IMR-90 (cell line): ENCODE measurements at regions not wholly inside any gene's neighbourhood (a gene's known extent, or its start where the extent isn't known, plus 50 kb on each side); places are given as distances from the start of the nearest gene placed in this dataset.

ENCODE experiments used
- ATAC-seq: fragments of 200-7000 bp; cut with Tn5 transposase; 2 replicates; pipeline ENCODE4 v1.9.1; 2020; ENCODE audit warnings: low read depth, mild to moderate bottlenecking, moderate library complexity
- BruUV-seq: library from RNA; stranded (reverse); fragments of 400-500 nt; replicated peaks from 2 replicates; lab custom pipeline; 2021; lab: Mats Ljungman, UMichigan
- CTCF ChIA-PET: fragments of 300-600 bp; formaldehyde crosslinking; extraction: SDS; loops from one replicate; lab custom pipeline; 2021; ENCODE audit warnings: antibody characterized with exemption; lab: Yijun Ruan, JAX
- POLR2A ChIA-PET: fragments of 300-600 bp; sonication (Branson Sonifier 250); formaldehyde crosslinking; loops from one replicate; lab custom pipeline; 2022; ENCODE audit warnings: antibody characterized with exemption; ENCODE audit not compliant: unreplicated experiment; lab: Charles Lee
- DNase-seq: peaks from one replicate; pipeline ENCODE4 v3.0.0; 2013
- H2AFZ ChIP-seq: replicated peaks from 2 replicates; pipeline ENCODE3; 2013; ENCODE audit warnings: low read length, mild to moderate bottlenecking; ENCODE audit not compliant: poor library complexity
- H2AK5ac ChIP-seq: 2 replicates; pipeline ENCODE4 v1.6.1; 2013; ENCODE audit warnings: low read depth, low read length, inconsistent platforms
- H2AK9ac ChIP-seq: replicated peaks from 2 replicates; pipeline ENCODE3; 2013; ENCODE audit warnings: mild to moderate bottlenecking, low read depth, low read length, moderate library complexity; ENCODE audit not compliant: poor library complexity
- H2BK120ac ChIP-seq: 2 replicates; pipeline ENCODE4 v1.6.1; 2013; ENCODE audit warnings: low read depth, low read length, inconsistent platforms
- H2BK15ac ChIP-seq: 3 replicates; pipeline ENCODE4 v1.6.1; 2013; ENCODE audit warnings: low read depth, low read length, inconsistent platforms
- H2BK20ac ChIP-seq: 2 replicates; pipeline ENCODE4 v1.6.1; 2013; ENCODE audit warnings: low read depth, mild to moderate bottlenecking, inconsistent platforms, low read length, moderate library complexity
- H2BK5ac ChIP-seq: 2 replicates; pipeline ENCODE4 v1.6.1; 2013; ENCODE audit warnings: mild to moderate bottlenecking, low read depth, low read length, inconsistent platforms; ENCODE audit not compliant: poor library complexity, severe bottlenecking
- H3K14ac ChIP-seq: replicated peaks from 2 replicates; pipeline ENCODE4 v1.6.1; 2013; ENCODE audit warnings: low read depth, low read length, inconsistent platforms
- H3K18ac ChIP-seq: 2 replicates; pipeline ENCODE4 v1.6.1; 2013; ENCODE audit warnings: low read depth, low read length, control low read depth
- H3K23ac ChIP-seq: 2 replicates; pipeline ENCODE4 v1.6.1; 2013; ENCODE audit warnings: low read depth, low read length, inconsistent platforms
- H3K27ac ChIP-seq: 2 replicates; pipeline ENCODE4 v1.5.1; 2013; ENCODE audit warnings: mild to moderate bottlenecking, control low read depth, low read length; ENCODE audit not compliant: insufficient read depth
- H3K27me3 ChIP-seq: 2 replicates; pipeline ENCODE4 v1.6.1; 2013; ENCODE audit warnings: low read length; ENCODE audit not compliant: control insufficient read depth, insufficient read depth
- H3K36me3 ChIP-seq: 2 replicates; pipeline ENCODE4 v1.6.1; 2013; ENCODE audit warnings: low read length, mixed read lengths; ENCODE audit not compliant: control insufficient read depth, insufficient read depth
- H3K4ac ChIP-seq: 2 replicates; pipeline ENCODE4 v1.6.1; 2013; ENCODE audit warnings: low read depth, low read length, inconsistent platforms
- H3K4me1 ChIP-seq: 2 replicates; pipeline ENCODE4 v1.6.1; 2013; ENCODE audit warnings: low read length, mixed read lengths; ENCODE audit not compliant: control insufficient read depth, insufficient read depth
- H3K4me2 ChIP-seq: 2 replicates; pipeline ENCODE4 v1.6.1; 2013; ENCODE audit warnings: low read depth, mild to moderate bottlenecking, control low read depth, low read length, moderate library complexity
- H3K4me3 ChIP-seq: 2 replicates; pipeline ENCODE4 v1.5.1; 2013; ENCODE audit warnings: low read depth, mild to moderate bottlenecking, control low read depth, low read length, moderate library complexity; ENCODE audit not compliant: insufficient read depth
- H3K56ac ChIP-seq: 2 replicates; pipeline ENCODE4 v1.6.1; 2013; ENCODE audit warnings: low read length, inconsistent platforms; ENCODE audit not compliant: insufficient read depth; ENCODE audit errors: extremely low read depth
- H3K79me1 ChIP-seq, 2 experiments: 2 replicates each; pipeline ENCODE4 v1.6.1; 2013; ENCODE audit warnings: low read length in 2 of 2, inconsistent platforms in 1 of 2, low read depth in 1 of 2
- H3K9ac ChIP-seq: 2 replicates; pipeline ENCODE4 v1.6.1; 2013; ENCODE audit warnings: low read depth, low read length, control low read depth
- H3K9me1 ChIP-seq: 2 replicates; pipeline ENCODE4 v1.6.1; 2013; ENCODE audit warnings: low read length, inconsistent platforms; ENCODE audit not compliant: insufficient read depth
- H3K9me3 ChIP-seq: 2 replicates; pipeline ENCODE4 v1.6.1; 2013; ENCODE audit warnings: low read length; ENCODE audit not compliant: control insufficient read depth, insufficient read depth
- H4K20me1 ChIP-seq: 2 replicates; pipeline ENCODE4 v1.6.1; 2013; ENCODE audit warnings: low read length, inconsistent platforms; ENCODE audit not compliant: insufficient read depth
- H4K5ac ChIP-seq: 2 replicates; pipeline ENCODE4 v1.6.1; 2013; ENCODE audit warnings: mild to moderate bottlenecking, low read depth, low read length, control low read depth
- H4K8ac ChIP-seq, 2 experiments: 2 replicates each; pipeline ENCODE4 v1.6.1; 2013; ENCODE audit warnings: low read depth in 2 of 2, low read length in 2 of 2, control low read depth in 1 of 2, inconsistent platforms in 1 of 2
- H4K91ac ChIP-seq: 2 replicates; pipeline ENCODE4 v1.6.1; 2013; ENCODE audit warnings: low read depth, low read length, inconsistent platforms; ENCODE audit not compliant: insufficient read depth
- BHLHE40 ChIP-seq: fragments of 150-350 bp; IDR thresholded peaks from 2 replicates; pipeline ENCODE4 v1.6.1; 2016; ENCODE audit warnings: mild to moderate bottlenecking, low read depth, low read length
- MXI1 ChIP-seq: IDR thresholded peaks from 2 replicates; pipeline ENCODE4 v1.6.1; 2012; ENCODE audit warnings: low read depth, mild to moderate bottlenecking, low read length, moderate library complexity, borderline replicate concordance
- RAD21 ChIP-seq: IDR thresholded peaks from 2 replicates; pipeline ENCODE4 v1.6.1; 2012; ENCODE audit warnings: low read length, improper control_type of control experiment
- RCOR1 ChIP-seq: IDR thresholded peaks from 2 replicates; pipeline ENCODE4 v1.6.1; 2012; ENCODE audit warnings: mild to moderate bottlenecking, low read length, improper control_type of control experiment; ENCODE audit not compliant: insufficient replicate concordance
- SMC3 ChIP-seq: fragments of 150-350 bp; IDR thresholded peaks from 2 replicates; pipeline ENCODE4 v1.6.1; 2016; ENCODE audit warnings: low read depth, mild to moderate bottlenecking, antibody characterized with exemption, low read length, moderate library complexity
- WGBS, 2 experiments: methylation state at CpG; one replicate each; pipeline versions ENCODE4 v1.1.5 to v1.1.7; 2013; ENCODE audit warnings: missing lambda C conversion rate in 2 of 2; ENCODE audit not compliant: insufficient read length in 1 of 2; ENCODE audit errors: extremely low coverage in 2 of 2; 5-methylcytosine and 5-hydroxymethylcytosine counted together
- dilution Hi-C: fragments of 300-500 bp; cut with HindIII; formaldehyde crosslinking; loops from one replicate; pipeline ENCODE4 v1.14.3; 2018; ENCODE audit warnings: low sequenced_read_pairs; ENCODE audit not compliant: unreplicated experiment
- in situ Hi-C: fragments of 300-500 bp; cut with MboI; formaldehyde crosslinking; loops from 3 replicates; pipeline ENCODE4 v1.14.3; 2019; ENCODE audit warnings: low sequenced_read_pairs, inconsistent platforms, mixed read lengths
- intact Hi-C: fragments of 100-400 bp; cut with micrococcal nuclease; formaldehyde crosslinking; loops from 2 replicates; pipeline ENCODE4 v1.10.0; 2022
- TF ChIP-seq, protein P1 (sequence below): conservative IDR thresholded peaks from 2 replicates; pipeline ENCODE4 v1.5.1; 2012; ENCODE audit warnings: mild to moderate bottlenecking, low read depth, low read length, improper control_type of control experiment

DNA sequence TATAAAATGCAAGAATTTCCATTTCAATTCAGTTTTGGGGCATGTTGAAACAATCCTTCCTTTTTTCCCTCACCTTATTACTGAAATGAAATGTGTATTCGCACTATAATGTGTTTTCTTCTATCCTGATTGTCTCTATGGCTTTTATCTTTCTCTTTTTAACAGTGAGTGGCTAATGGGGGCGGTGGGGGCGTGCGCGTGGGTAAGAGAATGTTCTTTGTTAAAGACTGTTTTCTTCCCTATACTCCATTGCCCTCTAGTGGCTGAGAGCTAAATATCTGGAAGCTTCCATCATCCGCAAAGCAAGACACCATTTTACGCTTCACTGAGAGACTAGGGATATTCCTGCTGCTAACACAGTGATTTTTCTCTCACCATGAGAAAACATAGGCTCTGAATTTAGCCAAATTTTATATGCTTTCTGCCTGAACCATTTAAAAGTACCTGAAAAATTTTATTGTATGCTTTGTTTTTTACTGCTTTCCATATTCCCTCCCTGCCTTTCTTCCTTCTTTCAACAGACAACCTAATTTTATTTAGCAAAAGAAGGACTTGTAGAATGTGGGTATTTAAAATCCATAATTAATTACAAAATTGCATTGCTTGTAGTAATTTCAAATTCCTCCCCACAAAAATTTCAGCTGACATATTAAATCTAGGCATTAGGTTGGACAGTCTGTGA, 194.0 kb downstream of the GASK1B start:
- Histone ChIP-seq H4K20me1 (no peaks in the 10 kb centered on the region), H3K36me3 (no peaks in the 10 kb centered on the region), H2AK9ac (no peak overlapping the region), H3K4me2 (peak overlapping the region; percentile 81), H2BK5ac (no peak overlapping the region), H4K5ac (no peak overlapping the region; the same call in 1 of the 2 replicates), H3K79me1 (no peaks in the 10 kb centered on the region), H3K27ac (no peak overlapping the region), H2BK15ac (no peak overlapping the region), H3K4ac (no peak overlapping the region), H3K18ac (no peak overlapping the region), H4K91ac (no peak overlapping the region), H3K23ac (no peak overlapping the region), H3K4me1 (no peaks in the 10 kb centered on the region), H3K9me3 (no peaks in the 10 kb centered on the region), H2AFZ (peak overlapping the region; percentile 83), H3K9me1 (no peaks in the 10 kb centered on the region), H3K14ac (no peak overlapping the region), H3K27me3 (no peaks in the 10 kb centered on the region; the same call in 1 of the 2 replicates), H3K9ac (0 out of 2 replicates have a peak overlapping the region, but pooled peaks have one; percentile 13), H4K8ac (0 out of 4 replicates have a peak overlapping the region, but pooled peaks of 1 of the 2 experiments have one; percentile 47), H3K56ac (0 out of 2 replicates have a peak overlapping the region, but pooled peaks have one; percentile 35), H2BK120ac (no peak overlapping the region), H3K4me3 (no peak overlapping the region; the same call in 1 of the 2 replicates), H2AK5ac (no peak overlapping the region), H2BK20ac (no peak overlapping the region)
- ChIA-PET POLR2A (no interaction called here), CTCF (interaction anchor here (0.8 to 1.0 kb wide), 5 partner anchors 10 to 760 kb away, joined by 3 to 6 read pairs (median 3); no protein-coding TSS in a partner anchor)
- intact Hi-C loops = loop anchor here (1.0 to 10.0 kb wide), 5 partner anchors 762 to 1810 kb away; partner anchors contain the start of gene PDGFC
- no CpG with 5 or more reads among the region's 7 CpGs for WGBS, 2 experiments
- in situ Hi-C loops = loop anchor here (25.0 kb wide), 2 partner anchors 658 to 1492 kb away; no protein-coding TSS in a partner anchor
- BruUV-seq = no TSS peak
- TF ChIP-seq, protein P1, sequence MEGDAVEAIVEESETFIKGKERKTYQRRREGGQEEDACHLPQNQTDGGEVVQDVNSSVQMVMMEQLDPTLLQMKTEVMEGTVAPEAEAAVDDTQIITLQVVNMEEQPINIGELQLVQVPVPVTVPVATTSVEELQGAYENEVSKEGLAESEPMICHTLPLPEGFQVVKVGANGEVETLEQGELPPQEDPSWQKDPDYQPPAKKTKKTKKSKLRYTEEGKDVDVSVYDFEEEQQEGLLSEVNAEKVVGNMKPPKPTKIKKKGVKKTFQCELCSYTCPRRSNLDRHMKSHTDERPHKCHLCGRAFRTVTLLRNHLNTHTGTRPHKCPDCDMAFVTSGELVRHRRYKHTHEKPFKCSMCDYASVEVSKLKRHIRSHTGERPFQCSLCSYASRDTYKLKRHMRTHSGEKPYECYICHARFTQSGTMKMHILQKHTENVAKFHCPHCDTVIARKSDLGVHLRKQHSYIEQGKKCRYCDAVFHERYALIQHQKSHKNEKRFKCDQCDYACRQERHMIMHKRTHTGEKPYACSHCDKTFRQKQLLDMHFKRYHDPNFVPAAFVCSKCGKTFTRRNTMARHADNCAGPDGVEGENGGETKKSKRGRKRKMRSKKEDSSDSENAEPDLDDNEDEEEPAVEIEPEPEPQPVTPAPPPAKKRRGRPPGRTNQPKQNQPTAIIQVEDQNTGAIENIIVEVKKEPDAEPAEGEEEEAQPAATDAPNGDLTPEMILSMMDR = peak; percentile 78
- TF ChIP-seq RAD21 (peak; percentile 81), SMC3 (peak; percentile 55), RCOR1 (no peak), BHLHE40 (no peak), MXI1 (no peak)
- ATAC-seq (peak; percentile 95), DNase-seq (peak; percentile 64)
- dilution Hi-C loops = no loop called here
